ENCODE measurements at regions not wholly inside any gene's neighbourhood (a gene's known extent, or its start where the extent isn't known, plus 50 kb on each side); places are given as distances from the start of the nearest gene placed in this dataset.
"Not testable (repeated sequence)": the region's sequence is repeated elsewhere in the genome, so short reads cannot be mapped to it uniquely, and the experiment has no call there.

- TF ChIP-seq CTCF (conservative IDR thresholded peaks at IDR 0.05 in 1 of 2, IDR thresholded peaks at IDR 0.05 in 1 of 2; ENCODE audit: low read depth in 1 of 2, low read length in 2 of 2) (no peak), EZH2 (IDR thresholded peaks at IDR 0.05; ENCODE audit: low read length, missing control alignments) (no peak)
- H3K4me2 ChIP-seq (ENCODE audit: extremely low read depth, insufficient read depth, low read length), result no peak overlapping the region
- H3K4me3 ChIP-seq (replicated peaks in 1 of 4; ENCODE audit: control extremely low read depth in 1 of 4, insufficient read depth in 1 of 4, low read depth in 3 of 4, low read length in 4 of 4), result no peak overlapping the region
- H4K20me1 ChIP-seq (ENCODE audit: control insufficient read depth, extremely low read depth, insufficient read depth, low read length), result no peaks in the 10 kb centered on the region
- H3K79me2 ChIP-seq (ENCODE audit: control insufficient read depth, insufficient read depth, low read length), result no peaks in the 10 kb centered on the region
- no peak for DNase-seq (ENCODE audit: low read depth in 2 of 2)
- H3K4me1 ChIP-seq (ENCODE audit: control insufficient read depth, extremely low read depth, insufficient read depth, low read length), result no peaks in the 10 kb centered on the region
- no peak overlapping the region for H2AFZ ChIP-seq (ENCODE audit: low read length)
- H3K36me3 ChIP-seq (ENCODE audit: control insufficient read depth, insufficient read depth, low read length), result no peaks in the 10 kb centered on the region
- no peak overlapping the region for H3K9ac ChIP-seq (ENCODE audit: insufficient read depth, low read length)
- no peak overlapping the region for H3K27ac ChIP-seq (ENCODE audit: insufficient read depth, low read length)
- H3K27me3 ChIP-seq (ENCODE audit: control insufficient read depth, insufficient read depth, low read length), result no peaks in the 10 kb centered on the region
- no peaks in the 10 kb centered on the region for H3K9me3 ChIP-seq (ENCODE audit: control insufficient read depth, insufficient read depth, low read depth, low read length)
Measured at GRCh38 chr4:126183206-126183605, 868.5 kb downstream of the FAT4 start.

GRCh38 chr4:126191536-126191935 is 876.8 kb downstream of the FAT4 start:
- Histone ChIP-seq H3K9me3 (ENCODE audit: control insufficient read depth, insufficient read depth, low read depth, low read length) (no peaks in the 10 kb centered on the region), H4K20me1 (ENCODE audit: control insufficient read depth, extremely low read depth, insufficient read depth, low read length) (no peaks in the 10 kb centered on the region), H3K27me3 (ENCODE audit: control insufficient read depth, insufficient read depth, low read length) (no peaks in the 10 kb centered on the region), H3K4me1 (ENCODE audit: control insufficient read depth, extremely low read depth, insufficient read depth, low read length) (no peaks in the 10 kb centered on the region), H3K79me2 (ENCODE audit: control insufficient read depth, insufficient read depth, low read length) (no peaks in the 10 kb centered on the region), H3K9ac (ENCODE audit: insufficient read depth, low read length) (no peak overlapping the region), H3K4me3 (replicated peaks in 1 of 4; ENCODE audit: control extremely low read depth in 1 of 4, insufficient read depth in 1 of 4, low read depth in 3 of 4, low read length in 4 of 4) (no peak overlapping the region), H3K4me2 (ENCODE audit: extremely low read depth, insufficient read depth, low read length) (no peak overlapping the region), H3K36me3 (ENCODE audit: control insufficient read depth, insufficient read depth, low read length) (no peaks in the 10 kb centered on the region), H2AFZ (ENCODE audit: low read length) (no peak overlapping the region), H3K27ac (ENCODE audit: insufficient read depth, low read length) (no peak overlapping the region)
- DNase-seq (ENCODE audit: low read depth in 2 of 2), result no peak
- TF ChIP-seq CTCF (conservative IDR thresholded peaks at IDR 0.05 in 1 of 2, IDR thresholded peaks at IDR 0.05 in 1 of 2; ENCODE audit: low read depth in 1 of 2, low read length in 2 of 2), result no peak
- no peak for TF ChIP-seq EZH2 (IDR thresholded peaks at IDR 0.05; ENCODE audit: low read length, missing control alignments)

- no peaks in the 10 kb centered on the region for H3K4me1 ChIP-seq (ENCODE audit: control insufficient read depth, extremely low read depth, insufficient read depth, low read length)
- no peak overlapping the region for H3K27ac ChIP-seq (ENCODE audit: insufficient read depth, low read length)
- no peaks in the 10 kb centered on the region for H3K9me3 ChIP-seq (ENCODE audit: control insufficient read depth, insufficient read depth, low read depth, low read length)
- no peak overlapping the region for H3K4me3 ChIP-seq (replicated peaks in 1 of 4; ENCODE audit: control extremely low read depth in 1 of 4, insufficient read depth in 1 of 4, low read depth in 3 of 4, low read length in 4 of 4)
- H3K9ac ChIP-seq (ENCODE audit: insufficient read depth, low read length), result no peak overlapping the region
- no peak for DNase-seq (ENCODE audit: low read depth in 2 of 2)
- H3K4me2 ChIP-seq (ENCODE audit: extremely low read depth, insufficient read depth, low read length), result no peak overlapping the region
- H4K20me1 ChIP-seq (ENCODE audit: control insufficient read depth, extremely low read depth, insufficient read depth, low read length), result no peaks in the 10 kb centered on the region
- H3K27me3 ChIP-seq (ENCODE audit: control insufficient read depth, insufficient read depth, low read length), result no peaks in the 10 kb centered on the region
- H3K79me2 ChIP-seq (ENCODE audit: control insufficient read depth, insufficient read depth, low read length), result no peaks in the 10 kb centered on the region
- H2AFZ ChIP-seq (ENCODE audit: low read length), result no peak overlapping the region
- no peak for TF ChIP-seq EZH2 (IDR thresholded peaks at IDR 0.05; ENCODE audit: low read length, missing control alignments)
- TF ChIP-seq CTCF (conservative IDR thresholded peaks at IDR 0.05 in 1 of 2, IDR thresholded peaks at IDR 0.05 in 1 of 2; ENCODE audit: low read depth in 1 of 2, low read length in 2 of 2), result no peak
- H3K36me3 ChIP-seq (ENCODE audit: control insufficient read depth, insufficient read depth, low read length), result no peaks in the 10 kb centered on the region
Measured at GRCh38 chr4:126192506-126192905, 877.8 kb downstream of the FAT4 start.

GRCh38 chr4:126201251-126202138 is 886.7 kb downstream of the FAT4 start:
- not testable (repeated sequence) for H3K36me3 ChIP-seq (ENCODE audit: control insufficient read depth, insufficient read depth, low read length); H3K9ac ChIP-seq (ENCODE audit: insufficient read depth, low read length); DNase-seq (ENCODE audit: low read depth in 2 of 2); H3K9me3 ChIP-seq (ENCODE audit: control insufficient read depth, insufficient read depth, low read depth, low read length); H3K27me3 ChIP-seq (ENCODE audit: control insufficient read depth, insufficient read depth, low read length); H3K79me2 ChIP-seq (ENCODE audit: control insufficient read depth, insufficient read depth, low read length); H3K27ac ChIP-seq (ENCODE audit: insufficient read depth, low read length); H3K4me1 ChIP-seq (ENCODE audit: control insufficient read depth, extremely low read depth, insufficient read depth, low read length); H2AFZ ChIP-seq (ENCODE audit: low read length); H3K4me3 ChIP-seq (replicated peaks in 1 of 4; ENCODE audit: control extremely low read depth in 1 of 4, insufficient read depth in 1 of 4, low read depth in 3 of 4, low read length in 4 of 4); H4K20me1 ChIP-seq (ENCODE audit: control insufficient read depth, extremely low read depth, insufficient read depth, low read length); H3K4me2 ChIP-seq (ENCODE audit: extremely low read depth, insufficient read depth, low read length)

Data from fibroblast of lung (primary cell).